Glutamatergic neuron (in vitro differentiated cells): ENCODE measurements at regions not wholly inside any gene's neighbourhood (a gene's known extent, or its start where the extent isn't known, plus 50 kb on each side); places are given as distances from the start of the nearest gene placed in this dataset.

Experiments used
- DNase-seq: peaks from one replicate; pipeline ENCODE4 v3.0.0; 2022
- H3K27ac Mint-ChIP-seq: one replicate; pipeline ENCODE4 v1.8.0; 2020; ENCODE audit warnings: mild to moderate bottlenecking, mixed read lengths, inconsistent platforms; ENCODE audit not compliant: unreplicated experiment
- H3K27me3 Mint-ChIP-seq: one replicate; pipeline ENCODE4 v1.8.0; 2020; ENCODE audit warnings: mild to moderate bottlenecking, moderate library complexity, mixed read lengths, inconsistent platforms; ENCODE audit not compliant: unreplicated experiment
- H3K36me3 Mint-ChIP-seq: one replicate; pipeline ENCODE4 v1.8.0; 2020; ENCODE audit warnings: mild to moderate bottlenecking, mixed read lengths, inconsistent platforms; ENCODE audit not compliant: unreplicated experiment
- H3K4me1 Mint-ChIP-seq: one replicate; pipeline ENCODE4 v1.8.0; 2020; ENCODE audit warnings: mild to moderate bottlenecking, low read depth, mixed read lengths, inconsistent platforms; ENCODE audit not compliant: unreplicated experiment
- H3K4me3 Mint-ChIP-seq: one replicate; pipeline ENCODE4 v1.8.0; 2020; ENCODE audit warnings: mild to moderate bottlenecking, mixed read lengths, inconsistent platforms; ENCODE audit not compliant: unreplicated experiment
- H3K9me3 Mint-ChIP-seq: one replicate; pipeline ENCODE4 v1.8.0; 2020; ENCODE audit warnings: mild to moderate bottlenecking, moderate library complexity, mixed read lengths, inconsistent platforms; ENCODE audit not compliant: unreplicated experiment
- TF ChIP-seq, protein P1 (sequence below): fragments of 200-600 bp; sonication (generic); IDR thresholded peaks from one replicate; pipeline ENCODE4 v1.5.0; 2021; ENCODE audit not compliant: partially characterized antibody, unreplicated experiment

DNA sequence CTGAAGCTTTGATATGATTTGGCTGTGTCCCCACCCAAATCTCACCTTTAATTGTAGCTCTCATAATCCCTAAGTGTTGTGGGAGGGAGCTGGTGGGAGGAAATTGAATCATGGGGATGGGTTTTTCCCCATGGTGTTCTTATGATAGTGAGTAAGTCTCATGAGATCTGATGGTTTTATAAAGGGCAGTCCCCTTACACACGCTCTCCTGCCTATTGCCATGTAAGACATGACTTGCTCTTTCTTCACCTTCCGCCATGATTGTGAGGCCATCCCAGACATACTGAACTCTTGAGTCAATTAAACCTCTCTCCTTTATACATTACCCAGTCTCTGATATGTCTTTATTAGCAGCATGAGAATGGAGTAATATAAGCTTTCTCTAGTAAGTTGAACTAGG is 261.9 kb downstream of the HLX start:
- DNase-seq: no peak
- TF ChIP-seq, protein P1, sequence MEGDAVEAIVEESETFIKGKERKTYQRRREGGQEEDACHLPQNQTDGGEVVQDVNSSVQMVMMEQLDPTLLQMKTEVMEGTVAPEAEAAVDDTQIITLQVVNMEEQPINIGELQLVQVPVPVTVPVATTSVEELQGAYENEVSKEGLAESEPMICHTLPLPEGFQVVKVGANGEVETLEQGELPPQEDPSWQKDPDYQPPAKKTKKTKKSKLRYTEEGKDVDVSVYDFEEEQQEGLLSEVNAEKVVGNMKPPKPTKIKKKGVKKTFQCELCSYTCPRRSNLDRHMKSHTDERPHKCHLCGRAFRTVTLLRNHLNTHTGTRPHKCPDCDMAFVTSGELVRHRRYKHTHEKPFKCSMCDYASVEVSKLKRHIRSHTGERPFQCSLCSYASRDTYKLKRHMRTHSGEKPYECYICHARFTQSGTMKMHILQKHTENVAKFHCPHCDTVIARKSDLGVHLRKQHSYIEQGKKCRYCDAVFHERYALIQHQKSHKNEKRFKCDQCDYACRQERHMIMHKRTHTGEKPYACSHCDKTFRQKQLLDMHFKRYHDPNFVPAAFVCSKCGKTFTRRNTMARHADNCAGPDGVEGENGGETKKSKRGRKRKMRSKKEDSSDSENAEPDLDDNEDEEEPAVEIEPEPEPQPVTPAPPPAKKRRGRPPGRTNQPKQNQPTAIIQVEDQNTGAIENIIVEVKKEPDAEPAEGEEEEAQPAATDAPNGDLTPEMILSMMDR: no peak
- H3K9me3 Mint-ChIP-seq: no peaks in the 10 kb centered on the region

DNA sequence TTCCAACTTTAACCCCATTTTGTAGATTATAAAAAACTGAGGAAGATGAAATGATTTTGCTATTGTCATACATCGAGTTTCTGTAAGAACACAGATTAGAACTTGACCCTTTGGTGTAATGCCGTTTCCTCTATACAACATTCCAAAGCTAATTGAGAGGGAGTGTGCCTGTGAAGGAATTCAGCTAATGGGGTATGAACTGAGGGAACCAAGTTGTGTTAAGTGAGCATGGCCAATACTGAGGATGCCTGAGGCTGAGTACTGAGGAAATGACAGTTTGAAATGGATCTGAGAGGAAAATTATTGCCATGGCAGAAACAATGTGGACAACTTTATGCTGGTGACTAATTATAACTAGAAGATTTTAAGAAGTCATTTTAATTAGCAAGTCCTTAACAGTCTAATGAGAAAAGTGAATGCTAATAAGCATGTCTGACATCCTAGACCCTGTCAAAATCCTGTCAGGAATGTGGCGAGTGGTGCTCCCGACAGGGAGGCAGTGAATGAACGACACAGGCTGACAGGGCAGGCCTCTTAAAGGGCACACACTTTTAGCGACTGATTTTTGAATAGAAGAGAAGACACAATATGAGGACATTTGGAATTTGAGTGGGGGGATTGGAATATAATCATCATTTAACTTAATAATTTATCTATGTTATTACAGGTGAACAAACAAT is 262.5 kb downstream of the HLX start:
- Mint-ChIP-seq H3K4me3 (no peak overlapping the region), H3K36me3 (no peaks in the 10 kb centered on the region), H3K4me1 (no peaks in the 10 kb centered on the region), H3K9me3 (no peaks in the 10 kb centered on the region), H3K27ac (no peak overlapping the region), H3K27me3 (no peaks in the 10 kb centered on the region)
- no peak for DNase-seq
- TF ChIP-seq, protein P1: no peak

More for the DNA sequence above, 261.9 kb downstream of the HLX start:
- Mint-ChIP-seq H3K4me3 (no peak overlapping the region), H3K4me1 (no peaks in the 10 kb centered on the region), H3K27me3 (no peaks in the 10 kb centered on the region), H3K36me3 (no peaks in the 10 kb centered on the region), H3K27ac (no peak overlapping the region)

DNA sequence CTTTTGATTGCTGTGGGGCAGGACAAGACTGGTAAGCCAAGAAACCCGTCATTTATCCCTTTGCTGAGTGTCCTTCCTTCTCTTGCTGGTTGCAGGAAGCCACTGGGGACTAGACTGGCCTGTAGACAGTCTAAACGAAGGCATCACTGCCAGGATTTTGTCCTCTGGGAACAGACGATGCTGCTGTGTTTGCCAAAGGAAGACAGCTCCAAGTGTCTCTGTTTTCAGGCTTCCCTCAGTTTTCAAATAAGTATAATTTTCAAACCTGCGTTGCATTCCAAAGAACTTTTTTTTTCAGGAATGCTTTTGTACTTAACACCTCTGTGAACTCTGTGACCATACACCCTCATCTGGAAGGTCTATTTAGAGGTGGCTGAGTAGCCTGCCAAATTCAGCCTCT is 269.4 kb downstream of the HLX start:
- Mint-ChIP-seq H3K4me1 (no peaks in the 10 kb centered on the region), H3K27ac (no peak overlapping the region), H3K4me3 (no peak overlapping the region)

GRCh38 chr1:221149111-221149510 is 269.9 kb downstream of the HLX start:
- no peaks in the 10 kb centered on the region for H3K27me3 Mint-ChIP-seq
- no peaks in the 10 kb centered on the region for H3K9me3 Mint-ChIP-seq
- no peaks in the 10 kb centered on the region for H3K36me3 Mint-ChIP-seq
- no peaks in the 10 kb centered on the region for H3K4me1 Mint-ChIP-seq
- no peak overlapping the region for H3K27ac Mint-ChIP-seq
- H3K4me3 Mint-ChIP-seq: no peak overlapping the region
- no peak for DNase-seq
- TF ChIP-seq, protein P1: no peak

More for the DNA sequence above, 269.4 kb downstream of the HLX start:
- no peak for DNase-seq
- Mint-ChIP-seq H3K9me3 (no peaks in the 10 kb centered on the region), H3K36me3 (no peaks in the 10 kb centered on the region), H3K27me3 (no peaks in the 10 kb centered on the region)
- TF ChIP-seq, protein P1: no peak

DNA sequence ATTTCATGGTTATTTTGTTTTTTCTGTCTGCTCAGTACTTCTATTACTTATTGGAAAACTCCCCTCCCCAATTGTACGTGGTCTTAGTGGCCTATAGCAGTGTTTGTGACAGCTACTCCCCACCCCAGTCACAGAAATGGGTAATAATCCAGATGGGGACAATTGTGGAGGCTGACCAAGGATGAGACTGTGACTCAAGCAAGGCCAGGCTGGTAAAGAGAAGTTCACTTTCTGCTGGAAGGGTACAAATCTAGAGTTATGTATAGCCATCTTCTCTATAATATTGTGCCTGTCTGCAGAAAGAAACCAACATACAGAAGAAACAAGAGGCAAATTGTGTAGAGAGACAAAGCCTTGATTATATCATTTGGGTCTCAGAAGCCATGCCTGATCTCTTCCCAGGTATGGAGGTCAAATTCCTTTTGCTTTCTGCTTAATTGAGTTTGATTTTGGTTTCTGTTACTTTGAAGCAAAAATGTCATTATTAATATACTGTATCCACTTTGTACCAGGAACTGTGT is 270.4 kb downstream of the HLX start:
- Mint-ChIP-seq H3K27ac (no peak overlapping the region), H3K4me1 (no peaks in the 10 kb centered on the region), H3K4me3 (no peak overlapping the region), H3K27me3 (no peaks in the 10 kb centered on the region), H3K9me3 (no peaks in the 10 kb centered on the region), H3K36me3 (no peaks in the 10 kb centered on the region)
- DNase-seq: no peak
- TF ChIP-seq, protein P1: no peak
